ENCODE measurements at regions not wholly inside any gene's neighbourhood (a gene's known extent, or its start where the extent isn't known, plus 50 kb on each side); places are given as distances from the start of the nearest gene placed in this dataset.
"Not testable (repeated sequence)": the region's sequence is repeated elsewhere in the genome, so short reads cannot be mapped to it uniquely, and the experiment has no call there.

DNA sequence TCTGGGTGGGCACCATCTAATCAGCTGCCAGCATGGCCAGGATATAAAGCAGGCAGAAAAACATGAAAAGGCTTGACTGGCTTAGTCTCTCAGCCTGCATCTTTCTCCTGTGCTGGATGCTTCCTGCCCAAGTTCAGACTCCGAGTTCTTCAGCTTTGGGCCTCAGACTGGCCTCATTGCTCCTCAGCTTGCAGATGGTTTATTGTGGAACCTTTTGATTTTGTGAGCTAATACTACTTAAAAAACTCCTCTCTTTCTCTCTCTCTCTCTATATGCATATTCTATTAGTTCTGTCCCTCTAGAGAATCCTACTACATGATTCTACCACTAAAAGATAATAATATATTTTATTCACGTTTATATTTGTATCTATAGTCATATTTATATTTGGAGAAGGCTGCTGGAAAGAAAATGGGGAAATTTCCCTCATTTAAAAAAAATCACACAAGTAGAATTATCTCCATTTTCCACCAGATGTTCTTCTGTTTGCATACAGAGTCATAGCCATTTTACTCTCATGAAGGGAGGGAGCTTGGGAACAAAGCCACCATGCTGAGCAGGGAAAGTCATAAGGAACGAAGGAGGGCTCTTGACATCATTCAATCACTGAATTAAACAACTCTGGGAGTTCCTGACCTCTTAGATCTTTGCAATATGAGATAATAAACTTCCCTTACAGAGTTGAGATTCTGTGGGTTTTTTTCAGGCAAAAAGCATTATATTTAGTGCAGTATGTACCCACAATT, 1137.4 kb upstream of the CDH18 start:
- Histone ChIP-seq H3K27ac (no peak overlapping the region), H3K4me3 (no peak overlapping the region)

DNA sequence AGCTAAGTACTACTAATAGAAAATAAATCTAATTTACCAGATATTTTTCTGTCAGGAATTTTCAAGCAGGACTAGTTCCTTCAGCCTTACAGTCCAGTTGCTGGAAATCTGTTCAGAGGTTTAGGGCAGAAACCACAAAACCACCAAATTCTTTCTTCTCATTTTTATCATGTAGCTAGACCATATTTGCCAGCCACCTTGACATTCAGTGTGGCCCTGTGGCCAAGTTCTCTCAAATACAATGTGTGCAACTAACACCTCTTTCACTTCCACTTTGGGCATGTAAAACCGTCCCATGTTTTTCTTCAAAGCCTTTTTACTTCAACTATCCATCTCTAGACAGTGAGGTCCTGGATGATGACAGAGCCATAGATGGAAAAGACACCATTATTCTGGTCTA, 1133.2 kb upstream of the CDH18 start:
- Histone ChIP-seq H3K27ac (no peak overlapping the region), H3K4me3 (no peak overlapping the region)

DNA sequence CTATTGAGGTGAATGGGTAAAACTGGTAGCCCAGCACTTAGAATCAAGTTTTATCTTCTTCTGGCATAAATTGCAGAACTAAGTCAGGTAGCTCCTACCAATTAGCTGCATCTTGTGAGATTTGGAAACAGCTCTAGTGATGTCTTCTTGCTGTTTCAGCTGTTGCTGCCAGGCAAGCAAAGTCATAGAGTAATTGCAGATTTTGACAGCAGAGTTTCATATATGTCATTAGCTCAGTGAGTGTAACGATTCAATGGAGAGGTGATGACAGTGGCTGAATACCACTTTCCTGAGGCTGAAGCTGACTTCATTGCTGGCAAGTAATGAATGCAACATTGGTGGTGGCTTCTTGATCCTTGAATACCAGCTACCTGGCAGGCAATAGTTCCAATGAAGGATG, 1109.7 kb upstream of the CDH18 start:
- H3K27ac ChIP-seq, result no peak overlapping the region
- H3K4me3 ChIP-seq, result no peak overlapping the region

DNA sequence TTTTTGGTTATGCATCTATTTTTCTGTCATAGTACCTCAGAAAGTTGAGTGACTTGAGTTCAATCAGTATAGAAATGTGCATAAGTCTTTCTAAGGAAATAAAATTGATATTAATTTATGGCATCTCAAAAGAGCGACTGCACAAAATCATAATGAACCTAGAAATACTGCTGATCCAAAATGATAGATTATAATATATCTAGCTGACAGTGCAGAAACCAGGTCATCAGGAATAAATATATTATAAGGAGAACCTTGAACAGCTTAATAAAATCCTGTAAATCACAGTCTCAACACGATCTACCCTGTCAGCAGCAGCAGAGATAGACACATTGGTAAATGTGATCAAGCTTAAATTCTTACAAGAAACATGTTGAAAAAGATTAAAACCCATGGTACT, 1106.6 kb upstream of the CDH18 start:
- H3K4me3 ChIP-seq, result no peak overlapping the region
- no peak overlapping the region for H3K27ac ChIP-seq

DNA sequence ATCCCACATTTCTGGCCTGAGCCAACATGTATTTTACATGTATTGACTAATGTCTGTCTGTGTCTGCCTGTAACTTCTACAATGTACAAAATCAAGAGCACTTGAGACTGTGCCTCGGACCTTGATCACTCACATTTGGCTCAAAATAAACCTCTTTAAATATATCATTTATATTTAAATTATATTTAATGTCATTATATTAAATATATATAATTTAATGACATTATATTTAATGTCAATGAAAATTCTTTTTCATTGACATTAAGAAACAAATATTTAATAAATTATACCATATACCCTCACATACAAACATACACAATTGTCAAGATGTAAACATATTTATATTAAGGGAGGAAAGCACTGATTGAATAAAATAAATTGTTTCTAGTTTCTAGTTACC, 1099.8 kb upstream of the CDH18 start:
- Histone ChIP-seq H3K27ac (no peak overlapping the region), H3K4me3 (no peak overlapping the region)

DNA sequence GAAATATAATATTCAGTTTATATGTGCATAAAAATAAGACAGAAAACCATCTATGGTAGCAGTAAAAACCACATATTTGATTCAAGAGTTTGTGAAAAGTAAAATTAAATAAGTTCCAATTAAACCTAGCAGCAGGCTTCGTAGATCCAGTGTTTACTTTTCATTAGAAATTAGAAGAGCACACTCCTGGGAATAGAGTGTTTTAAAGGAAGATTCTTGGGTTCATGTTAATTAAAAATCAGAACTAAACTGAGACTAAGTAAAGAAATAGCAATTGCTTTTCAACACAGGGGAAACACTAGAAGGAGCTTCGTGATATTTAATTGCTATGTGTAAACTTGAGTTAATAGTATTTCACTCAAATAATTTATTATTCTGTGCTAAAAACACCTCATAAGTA, 1097.8 kb upstream of the CDH18 start:
- no peak overlapping the region for H3K4me3 ChIP-seq
- no peak overlapping the region for H3K27ac ChIP-seq

DNA sequence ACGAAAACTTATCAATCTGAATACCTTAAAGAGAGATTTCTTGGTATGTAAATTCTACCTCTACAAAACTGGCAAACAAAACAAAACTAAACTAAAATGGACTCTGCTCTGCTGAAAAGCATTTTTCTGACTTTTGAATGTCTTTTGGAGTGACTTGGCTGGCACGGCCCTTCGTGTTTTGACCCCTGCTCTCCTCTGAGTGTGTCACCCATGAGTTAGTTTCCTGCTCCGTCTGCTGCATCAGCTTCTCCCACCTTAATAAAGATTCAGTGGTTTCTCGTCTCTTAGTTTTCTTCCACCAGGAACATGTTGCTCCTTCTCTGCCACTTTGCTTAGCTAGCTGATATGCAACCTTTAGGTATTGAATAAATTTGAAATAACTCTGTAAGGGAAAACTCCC, 1084.0 kb upstream of the CDH18 start:
- H3K4me3 ChIP-seq, result no peak overlapping the region
- no peak overlapping the region for H3K27ac ChIP-seq

DNA sequence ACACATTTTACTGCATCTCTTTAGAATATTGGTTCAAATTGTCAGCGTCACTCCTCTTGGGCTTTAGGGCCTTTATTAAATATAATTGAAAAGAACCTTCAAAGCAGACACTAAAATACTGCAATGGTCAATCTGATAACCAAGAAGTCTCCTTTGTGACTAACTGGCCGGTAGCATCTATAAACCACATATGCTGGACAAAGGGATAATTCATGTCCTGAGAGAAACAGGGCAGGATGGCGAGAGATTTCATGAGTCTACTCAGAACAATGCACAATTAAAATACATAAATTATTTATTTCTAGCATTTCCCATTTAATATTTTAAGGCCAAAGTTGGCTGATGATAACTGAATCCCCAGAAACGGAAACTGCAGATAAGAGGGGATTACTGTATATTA, 1083.4 kb upstream of the CDH18 start:
- H3K4me3 ChIP-seq, result no peak overlapping the region
- no peak overlapping the region for H3K27ac ChIP-seq

DNA sequence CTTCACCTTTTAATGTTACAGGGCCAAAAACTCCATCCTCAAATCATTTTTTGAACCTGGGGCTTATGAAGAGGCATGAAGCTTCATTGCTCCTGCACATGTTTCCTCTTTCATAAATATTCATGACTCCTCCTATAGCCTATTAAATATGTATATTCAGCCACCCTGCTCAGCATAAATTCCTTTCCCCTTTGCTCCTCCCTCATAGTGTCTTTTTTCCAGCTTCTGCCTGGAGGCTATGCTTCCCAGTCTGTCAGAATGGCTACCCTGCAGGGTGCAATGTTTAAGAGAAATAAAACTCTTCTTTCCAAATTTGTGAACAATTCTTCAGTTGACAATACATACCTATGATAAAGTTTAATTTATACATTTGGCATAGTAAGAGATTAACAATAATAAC, 1082.9 kb upstream of the CDH18 start:
- no peak overlapping the region for H3K27ac ChIP-seq

DNA sequence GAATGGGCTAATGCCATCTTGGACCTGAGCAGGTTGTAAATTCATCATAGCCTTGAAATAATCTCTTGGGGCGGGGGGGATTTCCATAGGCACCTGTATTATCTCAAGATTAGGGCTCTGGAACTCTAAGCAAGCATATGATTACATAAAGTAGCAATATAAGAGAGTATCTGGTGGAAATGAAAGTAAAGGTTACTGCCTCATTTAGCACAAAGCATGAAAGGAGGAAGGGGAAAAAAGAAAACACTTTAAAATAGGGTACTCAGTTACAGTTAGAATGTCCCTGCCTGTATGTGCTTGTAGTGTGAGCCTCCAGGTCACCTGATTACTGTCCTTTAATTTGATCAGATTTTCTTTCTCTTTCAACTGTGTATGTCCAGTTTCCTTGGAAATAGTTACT, 1079.7 kb upstream of the CDH18 start:
- no peak overlapping the region for H3K4me3 ChIP-seq
- no peak overlapping the region for H3K27ac ChIP-seq

More for the DNA sequence above, 1082.9 kb upstream of the CDH18 start:
- H3K4me3 ChIP-seq, result no peak overlapping the region

DNA sequence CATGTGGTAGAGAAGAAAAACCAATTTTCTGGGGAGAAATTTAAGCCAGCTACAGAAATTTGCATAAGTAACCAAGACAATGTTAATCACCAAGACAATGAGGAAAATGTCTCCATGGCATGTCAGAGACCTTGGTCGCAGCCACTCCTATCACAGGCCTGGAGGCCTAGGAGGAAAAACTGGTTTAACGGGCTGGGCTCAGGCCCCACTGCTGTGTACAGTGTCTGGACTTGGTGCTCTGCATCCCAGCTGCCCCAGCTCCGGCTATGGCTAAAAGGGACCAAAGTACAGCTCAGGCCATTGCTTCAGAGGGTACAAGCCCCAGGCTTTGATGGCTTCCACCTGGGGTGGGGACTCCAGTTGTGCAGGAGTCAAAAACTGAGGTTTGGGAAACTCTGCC, 1075.1 kb upstream of the CDH18 start:
- Histone ChIP-seq H3K27ac (no peak overlapping the region), H3K4me3 (no peak overlapping the region)

DNA sequence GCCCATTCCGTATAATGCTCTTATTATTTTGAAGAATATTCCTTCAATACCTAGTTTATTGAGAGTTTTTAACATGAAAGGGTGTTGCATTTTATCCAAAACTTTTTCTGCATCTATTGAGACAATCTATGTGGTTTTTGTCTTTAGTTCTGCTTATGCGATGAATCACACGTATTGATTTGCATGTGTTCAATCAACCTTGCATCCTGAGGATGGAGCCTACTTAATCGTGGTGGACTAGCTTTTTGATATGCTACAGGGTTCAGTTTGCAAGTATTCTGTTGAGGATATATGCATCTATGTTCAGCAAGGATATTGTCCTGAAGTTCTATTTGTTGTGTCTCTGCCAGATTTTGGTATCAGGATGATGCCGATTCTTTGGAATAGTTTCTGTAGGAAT, 1070.3 kb upstream of the CDH18 start:
- no peak overlapping the region for H3K27ac ChIP-seq
- H3K4me3 ChIP-seq, result no peak overlapping the region

DNA sequence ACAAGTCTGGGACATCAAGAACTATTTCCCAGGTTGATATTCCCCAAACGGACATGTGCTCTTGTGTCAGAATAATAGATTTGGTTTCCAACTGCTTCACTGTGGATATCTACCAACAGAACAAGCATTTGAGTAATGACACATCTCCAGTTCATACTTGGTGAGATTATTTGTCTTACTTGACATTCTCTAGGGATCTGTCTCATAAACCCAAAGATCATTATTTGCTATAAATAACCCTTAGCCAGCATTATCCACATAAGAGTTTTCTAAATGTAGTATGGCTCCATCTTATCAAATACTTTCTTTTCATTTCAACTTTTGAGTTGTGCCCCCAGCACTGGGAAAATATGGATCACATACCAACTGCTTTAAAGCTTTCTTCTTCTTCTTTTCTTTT, 1063.9 kb upstream of the CDH18 start:
- Histone ChIP-seq H3K27ac (no peak overlapping the region), H3K4me3 (no peak overlapping the region)

DNA sequence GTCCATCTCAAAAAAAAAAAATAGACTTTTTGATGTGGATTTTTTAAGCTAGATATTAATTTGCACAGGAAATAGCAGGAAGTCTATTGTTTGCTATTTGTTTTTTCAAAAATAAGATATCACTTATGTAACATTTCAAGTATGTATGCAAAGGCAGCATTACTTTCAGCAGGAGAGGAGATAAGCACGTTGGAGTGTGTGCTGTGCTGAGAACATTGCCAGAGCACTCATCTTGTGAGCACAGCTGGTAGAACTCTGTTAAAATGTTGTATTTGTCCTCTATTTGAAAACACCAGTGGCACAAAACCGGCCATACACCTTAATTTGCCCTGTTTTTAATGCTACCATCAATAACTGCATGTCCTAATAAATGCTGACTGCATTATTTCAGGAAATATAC, 1061.9 kb upstream of the CDH18 start:
- no peak overlapping the region for H3K27ac ChIP-seq
- no peak overlapping the region for H3K4me3 ChIP-seq

DNA sequence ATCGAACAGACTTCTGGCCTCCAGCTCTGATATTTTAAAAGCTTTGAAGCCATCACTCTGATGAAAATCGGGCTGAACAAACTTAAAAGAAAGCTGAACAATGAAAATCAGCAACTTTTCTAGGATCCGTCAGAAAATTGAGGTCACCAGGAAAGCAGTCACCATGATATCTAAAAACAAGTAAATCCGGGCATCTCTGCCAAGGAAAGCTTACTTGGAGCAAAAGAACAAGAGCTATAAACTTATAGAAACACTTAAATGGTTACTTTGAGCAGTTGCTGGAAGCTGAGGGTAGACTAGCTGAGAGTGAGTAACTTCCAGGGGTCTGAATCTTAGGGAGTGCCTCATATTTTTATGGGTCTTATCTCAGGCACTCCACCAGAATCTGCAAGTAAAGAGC, 1043.0 kb upstream of the CDH18 start:
- Histone ChIP-seq H3K27ac (no peak overlapping the region), H3K4me3 (no peak overlapping the region)

DNA sequence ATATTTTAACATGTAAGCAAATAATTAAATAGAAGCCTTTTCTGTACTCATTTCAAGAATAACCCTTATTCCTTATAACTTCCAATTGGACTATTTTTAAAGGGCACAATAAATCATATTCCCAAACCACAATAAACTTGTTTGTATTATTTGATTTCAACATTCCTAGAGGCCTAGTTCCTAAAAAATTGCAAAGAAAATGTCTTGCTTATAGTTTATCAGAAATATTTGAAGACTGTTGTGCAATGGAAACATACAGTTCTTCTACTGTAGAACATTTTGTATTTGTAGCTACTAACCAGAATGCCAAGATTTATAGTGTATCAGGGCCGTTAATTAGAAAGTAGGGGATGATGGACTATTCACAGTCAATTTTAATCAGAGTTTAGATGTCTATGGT, 1037.0 kb upstream of the CDH18 start:
- no peak overlapping the region for H3K4me3 ChIP-seq
- no peak overlapping the region for H3K27ac ChIP-seq

DNA sequence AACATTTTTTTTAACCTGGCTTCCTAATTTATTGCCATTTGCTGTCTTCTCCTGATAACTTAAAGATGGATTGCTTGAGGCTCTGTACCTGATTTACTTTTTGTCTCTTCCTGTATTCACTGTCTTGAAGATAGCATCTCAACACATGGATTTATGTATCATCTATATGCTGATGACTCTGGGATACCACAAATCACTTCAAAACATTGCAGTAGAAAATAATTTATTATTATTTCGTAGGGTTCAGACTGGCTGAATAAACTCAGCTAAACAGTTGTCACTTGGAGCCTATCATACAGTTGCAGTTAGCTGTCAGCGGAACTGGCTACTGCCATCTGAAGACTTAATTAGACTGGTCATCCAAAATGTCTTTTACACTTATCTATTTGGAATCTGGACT, 1025.2 kb upstream of the CDH18 start:
- no peak overlapping the region for H3K4me3 ChIP-seq
- no peak overlapping the region for H3K27ac ChIP-seq

DNA sequence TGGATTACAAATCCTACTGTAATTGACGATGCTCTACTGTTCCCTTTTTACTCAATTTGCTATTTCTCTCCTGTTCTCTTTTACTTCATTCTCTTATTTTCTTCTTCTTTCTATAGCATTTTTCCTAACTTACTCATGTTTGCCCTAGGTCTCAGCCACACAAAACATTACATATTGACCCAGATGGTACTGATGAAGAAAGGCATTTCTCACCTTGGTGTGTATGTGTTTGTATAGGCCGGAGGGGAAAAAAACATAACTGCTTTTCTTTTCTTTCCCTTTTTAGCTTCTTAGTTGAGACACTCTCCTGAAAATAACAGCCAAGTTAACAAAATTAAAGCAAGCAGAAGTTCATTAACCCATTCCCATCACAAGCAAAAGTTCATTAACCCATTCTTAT, 1019.8 kb upstream of the CDH18 start:
- no peak overlapping the region for H3K4me3 ChIP-seq
- H3K27ac ChIP-seq, result no peak overlapping the region

DNA sequence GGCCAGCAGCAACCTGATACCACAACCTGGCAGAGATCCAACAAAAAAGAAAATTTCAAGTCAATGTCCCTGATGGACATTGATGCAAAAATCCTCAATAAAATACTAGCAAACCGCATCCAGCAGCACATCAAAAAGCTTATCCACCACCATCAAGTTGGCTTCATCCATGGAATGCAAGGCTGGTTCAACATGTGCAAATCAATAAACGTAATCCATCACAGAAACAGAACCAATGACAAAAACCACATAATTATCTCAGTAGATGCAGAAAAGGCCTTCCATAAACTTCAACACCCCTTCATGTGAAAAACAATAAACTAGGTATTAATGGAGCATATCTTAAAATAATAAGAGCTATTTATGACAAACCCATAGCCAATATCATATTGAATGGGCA, 1000.9 kb upstream of the CDH18 start:
- H3K4me3 ChIP-seq, H3K27ac ChIP-seq: not testable (repeated sequence)

DNA sequence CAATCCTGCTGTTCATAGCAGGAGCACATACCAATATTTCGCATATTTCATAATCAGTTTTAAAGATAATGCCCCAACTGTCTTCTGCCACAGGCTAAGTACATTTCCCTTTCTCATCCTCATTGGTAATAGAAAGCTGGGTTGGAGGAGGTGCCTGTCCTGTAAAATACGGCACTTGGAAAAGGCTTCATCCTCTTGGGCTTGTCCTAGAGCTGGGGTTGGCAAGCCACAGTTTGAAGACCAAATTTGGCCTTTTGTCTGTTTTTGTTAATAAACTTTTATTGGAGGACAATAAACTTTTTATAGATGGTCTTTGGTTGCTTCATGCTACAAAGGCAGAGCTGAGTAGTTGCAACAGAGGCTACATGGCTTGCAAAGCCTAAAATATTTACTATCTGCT, 997.8 kb upstream of the CDH18 start:
- no peak overlapping the region for H3K27ac ChIP-seq

DNA sequence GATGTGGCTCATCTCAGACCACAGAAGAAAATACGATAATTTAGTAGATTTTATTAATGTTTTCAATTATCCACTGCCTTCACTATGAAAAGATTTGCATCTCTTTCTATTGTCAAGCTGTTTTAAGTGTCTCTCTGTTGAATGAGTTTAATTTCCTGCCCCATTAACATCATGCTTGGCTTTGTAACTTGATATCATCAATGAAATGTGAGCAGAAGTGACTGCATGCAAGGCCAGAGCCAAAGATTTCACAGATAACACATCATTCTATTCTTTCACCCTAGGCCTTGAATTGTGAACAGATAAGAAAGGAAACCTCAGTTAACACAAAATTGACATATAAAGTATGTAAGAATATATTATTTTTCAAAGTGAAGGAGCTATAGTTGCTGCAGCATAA, 986.4 kb upstream of the CDH18 start:
- no peak overlapping the region for H3K4me3 ChIP-seq
- H3K27ac ChIP-seq, result no peak overlapping the region

More for the DNA sequence above, 997.8 kb upstream of the CDH18 start:
- H3K4me3 ChIP-seq, result no peak overlapping the region

DNA sequence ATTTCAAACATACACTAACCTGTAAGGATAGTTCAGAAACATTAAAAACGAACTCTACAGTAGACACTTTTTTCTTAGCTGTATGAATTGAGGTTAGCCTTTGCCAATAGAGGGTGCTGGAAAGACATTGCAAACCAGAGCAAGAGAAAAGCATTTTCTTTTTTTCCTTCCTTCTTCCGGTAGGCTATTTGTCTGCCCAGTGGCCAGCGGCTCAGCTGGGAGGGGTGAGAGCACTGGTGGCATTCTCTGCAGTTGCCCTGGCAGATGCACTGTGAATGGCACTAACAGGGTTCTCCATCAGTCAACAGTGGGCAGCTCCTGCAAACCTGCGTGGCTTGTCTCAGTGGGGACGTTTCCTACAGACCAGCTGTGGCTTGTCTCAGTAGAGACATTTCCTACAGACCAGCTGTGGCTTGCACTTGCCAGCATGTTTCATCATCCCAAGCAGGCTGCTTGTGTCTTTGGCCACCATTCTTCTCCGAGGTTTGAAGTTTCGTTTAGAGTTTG, 984.5 kb upstream of the CDH18 start:
- no peak overlapping the region for H3K27ac ChIP-seq

More for the DNA sequence above, 984.5 kb upstream of the CDH18 start:
- H3K4me3 ChIP-seq, result no peak overlapping the region

All from skin epidermis (tissue), 12 donors.